Activated CD8-positive, alpha-beta memory T cell treated with anti-CD3 and anti-CD28 coated beads, Interleukin-2, amount 50 U/mL, for 48 hours (primary cell): ENCODE measurements at regions not wholly inside any gene's neighbourhood (a gene's known extent, or its start where the extent isn't known, plus 50 kb on each side); places are given as distances from the start of the nearest gene placed in this dataset.
"Not testable (repeated sequence)": the region's sequence is repeated elsewhere in the genome, so short reads cannot be mapped to it uniquely, and the experiment has no call there.

Experiments
- DNase-seq: peaks from one replicate; pipeline ENCODE4 v3.0.0-alpha.2; 2020

DNA sequence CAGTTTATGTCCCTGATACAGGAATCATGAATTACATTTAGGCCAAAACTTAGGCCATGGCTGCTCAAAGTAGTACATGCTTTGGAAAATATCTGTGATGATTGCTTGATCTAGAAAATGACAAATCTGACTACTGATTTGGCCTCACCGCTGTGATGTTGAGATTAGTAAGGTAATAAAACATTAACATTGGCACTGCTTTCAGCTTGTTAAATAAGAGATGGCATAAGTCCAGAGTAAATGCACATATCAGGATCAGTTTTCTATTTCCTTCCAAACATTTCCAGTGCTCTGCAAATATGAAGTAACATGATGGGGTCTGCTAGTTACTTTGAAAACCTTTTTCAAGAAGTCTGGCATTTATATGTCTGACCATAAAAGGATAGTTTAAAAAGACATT, 687.3 kb upstream of the ACTRT1 start:
- DNase-seq = no peak

DNA sequence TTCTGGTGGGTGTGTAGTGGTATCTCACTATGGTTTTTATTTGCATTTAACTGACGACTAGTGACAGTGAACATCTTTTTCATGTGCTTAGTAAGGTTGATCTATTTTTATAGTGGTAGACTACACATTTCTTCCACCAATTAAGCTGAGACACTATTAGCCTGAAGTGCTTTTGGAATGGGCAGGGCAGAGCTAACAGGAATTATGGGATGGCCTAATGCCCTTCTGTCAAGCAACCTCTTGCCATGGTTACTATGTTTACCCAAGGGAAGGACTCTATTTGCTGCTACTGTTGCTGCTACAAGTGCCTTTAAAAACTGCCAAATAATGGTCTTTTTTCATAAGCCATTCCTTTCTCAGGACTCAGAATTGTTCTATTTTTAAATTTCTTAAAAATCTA, 676.7 kb upstream of the ACTRT1 start:
- DNase-seq = no peak

DNA sequence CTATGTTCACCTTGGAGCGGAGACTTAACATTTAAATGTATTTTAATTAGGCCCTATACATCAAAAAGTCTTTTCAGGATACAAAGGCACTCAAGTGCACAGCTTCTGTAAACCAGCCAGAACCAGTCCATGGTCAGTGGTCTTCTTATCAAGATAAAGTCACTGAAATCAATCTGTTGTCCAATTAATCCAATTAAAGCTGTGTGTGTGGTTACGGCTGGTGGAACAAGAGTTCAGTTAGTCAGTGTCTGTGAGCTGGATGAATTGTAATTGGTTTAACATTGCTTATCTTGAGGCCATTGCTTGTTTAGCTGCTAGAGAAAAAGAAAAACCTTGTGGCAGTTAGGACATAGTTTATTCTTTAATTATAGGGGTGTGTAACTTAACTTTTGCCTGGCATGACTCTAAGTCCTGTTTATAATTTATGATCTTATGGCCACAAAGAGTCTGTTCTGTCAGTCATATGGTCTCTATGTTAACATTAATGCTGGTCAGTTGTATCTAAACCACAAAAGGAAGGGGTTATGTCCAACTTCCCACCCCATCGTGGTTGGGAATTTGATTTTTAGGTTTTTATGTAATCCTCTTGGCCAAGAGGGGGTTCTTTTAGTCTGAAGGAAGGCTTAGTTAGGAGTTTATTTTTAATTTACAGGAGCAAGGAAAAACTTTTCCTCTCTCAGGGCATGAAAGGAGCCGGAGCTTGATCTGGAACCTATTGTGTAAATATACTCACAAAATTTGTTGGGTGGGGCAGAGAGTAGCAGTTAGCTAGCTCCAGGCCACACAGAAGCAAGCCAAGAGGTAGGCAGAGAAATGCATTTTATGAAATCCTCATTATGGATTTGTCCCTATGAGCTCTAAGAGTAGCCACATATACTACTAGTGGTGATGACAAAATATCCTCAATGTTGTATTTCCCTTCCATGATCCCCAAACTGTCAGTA, 665.7 kb upstream of the ACTRT1 start:
- no peak for DNase-seq

DNA sequence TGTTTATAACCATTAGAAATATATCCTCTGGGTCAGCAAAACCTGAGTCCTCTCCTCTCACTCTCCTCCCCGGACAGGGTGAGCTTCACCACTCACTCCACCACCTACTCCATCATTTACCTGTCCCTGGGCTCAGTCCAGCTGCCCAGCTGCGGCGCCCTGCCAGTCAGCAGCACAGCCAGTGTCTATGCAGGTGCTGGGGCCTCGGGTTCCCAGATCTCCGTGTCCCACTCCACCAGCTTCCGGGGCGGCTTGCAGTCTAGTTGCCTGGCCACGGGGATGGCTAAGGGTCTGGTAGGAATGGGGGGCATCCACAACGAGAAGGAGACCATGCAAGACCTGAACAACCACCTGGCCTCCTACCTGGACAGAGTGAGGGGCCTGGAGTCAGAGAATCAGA, 662.2 kb upstream of the ACTRT1 start:
- no peak for DNase-seq

DNA sequence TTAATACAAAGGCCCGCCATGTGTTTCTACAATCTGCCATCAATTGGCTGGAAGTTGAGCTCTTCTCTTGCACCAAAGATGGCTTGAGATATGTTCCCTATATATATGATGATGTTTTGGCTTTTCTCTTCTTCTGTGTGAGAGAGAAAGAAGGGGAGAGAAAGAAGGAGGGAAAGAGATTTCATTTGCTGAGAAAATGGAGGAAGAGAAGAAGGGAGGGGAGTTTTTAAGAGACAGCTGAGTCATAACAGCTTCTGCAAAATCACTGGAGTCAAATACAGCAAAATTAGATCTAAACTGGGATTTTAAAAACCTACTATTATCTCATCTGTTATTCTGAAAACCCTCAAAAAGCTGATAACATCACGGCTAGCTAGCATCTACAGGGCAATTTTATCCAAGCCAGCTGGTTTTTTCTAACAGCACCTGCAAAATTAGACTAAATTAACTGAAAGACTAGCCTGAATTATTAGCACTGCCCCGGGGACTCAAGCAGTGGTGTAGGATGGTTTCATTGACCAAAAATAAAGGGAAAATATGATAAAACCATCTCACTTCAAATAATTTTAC, 647.6 kb upstream of the ACTRT1 start:
- no peak for DNase-seq

DNA sequence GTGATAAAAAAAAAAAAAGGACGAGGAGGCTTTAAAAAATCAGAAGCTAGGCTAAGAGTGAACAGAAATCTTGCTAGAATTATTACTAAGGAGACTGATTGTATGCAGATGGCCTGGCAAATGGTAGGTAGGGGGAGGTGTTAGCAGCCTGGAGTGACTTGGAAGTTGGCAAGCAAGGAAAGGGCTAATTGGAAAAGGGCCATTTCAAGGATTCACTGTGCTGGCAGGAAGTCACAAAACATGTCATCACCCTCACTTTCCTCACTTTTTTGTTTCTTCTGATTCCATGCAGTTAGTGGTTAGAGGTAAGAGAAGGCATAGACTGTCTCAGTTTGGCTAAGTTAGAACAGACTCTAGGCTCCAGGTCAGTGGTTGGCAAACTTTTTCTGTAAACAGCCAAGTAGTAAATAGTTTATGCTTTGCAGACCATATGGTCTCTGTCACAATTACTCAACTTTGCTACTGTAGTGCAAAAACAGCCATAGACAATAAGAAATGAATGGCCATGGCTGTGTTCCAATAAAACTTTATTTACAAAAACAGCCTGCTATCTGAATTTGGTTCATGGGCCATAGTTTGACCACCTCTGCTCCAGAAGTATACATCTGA, 646.5 kb upstream of the ACTRT1 start:
- DNase-seq = no peak

DNA sequence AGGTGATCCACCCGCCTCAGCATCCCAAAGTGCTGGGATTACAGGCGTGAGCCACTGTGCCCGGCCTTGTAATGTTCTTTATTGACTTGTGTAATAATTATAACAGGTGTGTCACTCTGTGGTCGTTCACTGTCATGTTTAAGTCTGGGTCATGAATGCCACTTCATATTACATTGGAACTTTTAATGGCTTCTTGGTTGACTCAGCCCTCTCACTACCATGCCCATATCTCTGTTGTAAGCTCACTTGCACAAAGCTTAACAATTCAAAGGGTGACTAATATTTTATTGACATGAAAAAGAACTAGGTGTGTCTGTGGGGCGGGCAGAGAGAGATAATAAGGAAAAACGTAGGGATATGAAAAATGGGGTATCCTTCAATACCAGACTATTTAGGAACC, 639.7 kb upstream of the ACTRT1 start:
- no peak for DNase-seq

DNA sequence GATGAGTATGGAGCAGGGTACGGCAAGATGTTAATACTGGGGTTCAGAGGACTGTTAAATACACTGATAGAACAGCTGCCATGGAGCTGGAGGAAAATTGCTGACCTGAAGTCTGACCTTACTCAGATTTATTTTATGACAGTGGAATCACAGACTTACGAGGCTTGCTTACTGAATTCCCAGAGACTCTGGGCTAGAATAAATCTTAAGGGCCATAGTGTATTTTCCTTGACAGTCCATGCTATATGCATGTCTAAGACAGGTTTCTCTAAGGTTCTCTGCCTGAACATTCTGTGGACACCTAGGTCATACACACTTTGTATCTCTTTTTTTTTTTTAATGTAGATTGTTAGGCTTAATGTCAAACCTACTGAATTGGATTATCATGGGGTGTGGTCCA, 633.2 kb upstream of the ACTRT1 start:
- DNase-seq = no peak

DNA sequence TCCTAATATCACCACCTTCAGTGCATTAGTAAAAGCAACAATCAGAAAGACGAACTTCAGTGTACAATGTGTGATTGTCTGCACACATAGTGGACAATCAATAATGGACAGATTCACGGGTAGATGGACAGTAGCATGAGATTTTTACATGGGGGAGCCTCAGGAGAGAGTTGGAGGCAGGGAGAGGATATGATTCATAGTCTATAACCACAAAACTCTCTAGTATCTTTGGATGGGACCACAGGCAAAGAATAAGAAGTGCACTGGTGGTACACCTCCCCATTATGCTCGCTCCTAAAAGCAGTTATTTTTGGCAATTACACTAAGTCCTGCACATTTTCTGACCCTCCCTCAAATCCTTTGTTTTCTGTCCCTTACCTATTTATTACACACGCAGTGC, 624.4 kb upstream of the ACTRT1 start:
- no peak for DNase-seq

DNA sequence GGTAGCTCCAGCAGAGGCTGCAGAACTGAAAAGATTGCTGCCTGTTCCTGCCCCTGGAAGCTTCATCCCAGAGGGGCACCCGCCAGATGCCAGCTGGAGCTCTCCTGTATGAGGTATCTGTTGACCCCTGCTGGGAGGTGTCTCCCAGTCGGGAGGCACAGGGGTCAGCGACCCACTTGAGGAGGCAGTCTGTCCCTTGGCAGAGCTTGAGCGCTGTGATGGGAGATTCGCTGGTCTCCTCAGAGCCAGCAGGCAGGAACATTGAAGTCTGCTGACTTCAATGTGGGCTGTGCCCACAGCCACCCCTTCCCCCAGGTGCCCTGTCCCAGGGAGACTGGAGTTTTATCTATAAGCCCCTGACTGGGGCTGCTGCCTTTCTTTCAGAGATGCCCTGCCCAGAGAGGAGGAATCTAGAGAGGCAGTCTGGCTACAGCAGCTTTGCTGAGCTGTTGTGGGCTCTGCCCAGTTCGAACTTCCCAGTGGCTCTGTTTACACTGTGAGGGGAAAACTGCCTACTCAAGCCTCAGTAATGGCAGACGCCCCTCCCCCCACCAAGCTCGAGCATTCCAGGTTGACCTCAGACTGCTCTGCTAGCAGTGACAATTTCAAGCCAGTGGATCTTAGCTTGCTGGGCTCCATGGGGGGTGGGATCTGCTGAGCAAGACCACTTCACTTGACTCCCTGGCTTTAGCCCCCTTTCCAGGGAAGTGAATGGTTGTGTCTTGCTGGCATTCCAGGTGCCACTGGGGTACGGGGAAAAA, 622.3 kb upstream of the ACTRT1 start:
- DNase-seq = not testable (repeated sequence)

DNA sequence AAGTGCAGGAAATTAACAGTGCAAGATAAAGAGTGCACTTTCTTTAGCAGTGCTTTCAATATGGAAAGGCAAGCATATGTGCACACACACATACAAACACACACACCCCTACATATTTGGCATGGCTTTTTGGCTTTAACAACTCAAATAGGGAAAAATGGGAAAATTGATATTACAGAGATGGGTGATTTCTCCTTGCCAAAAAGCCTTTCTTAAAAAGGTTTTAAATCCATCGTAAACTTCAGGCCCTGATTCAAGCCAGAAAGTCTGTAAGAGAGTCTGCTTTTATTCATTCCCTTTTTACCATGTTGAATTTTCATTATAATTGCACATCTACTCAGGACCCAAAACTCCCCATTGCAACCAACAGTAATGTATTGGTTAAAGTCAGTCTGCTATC, 612.0 kb upstream of the ACTRT1 start:
- no peak for DNase-seq

DNA sequence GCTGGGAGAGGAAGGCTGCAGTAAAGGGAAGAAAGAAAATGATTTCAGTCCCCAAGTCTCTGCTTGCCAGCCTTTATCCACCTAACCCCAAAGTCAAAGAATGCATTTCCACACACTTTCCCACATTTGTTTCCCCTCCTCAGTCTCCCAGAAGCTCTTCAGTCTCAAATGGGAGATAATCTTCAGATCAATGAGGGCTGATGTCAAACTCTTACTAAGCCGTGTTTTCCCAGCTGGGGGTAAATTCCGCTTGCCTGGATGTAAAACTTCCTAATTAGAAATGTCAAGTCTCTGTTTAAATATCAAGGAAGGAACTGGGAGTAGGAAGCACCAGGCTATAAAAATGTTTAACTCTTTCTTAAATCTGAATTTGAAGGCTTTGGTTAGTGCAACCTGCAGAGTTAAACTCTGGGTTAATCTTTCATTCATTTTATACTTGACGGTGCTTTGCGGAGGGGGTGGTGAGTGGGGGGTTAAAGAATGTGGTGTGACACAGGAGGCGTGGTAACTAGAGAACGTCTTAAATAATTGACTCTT, 601.4 kb upstream of the ACTRT1 start:
- no peak for DNase-seq

DNA sequence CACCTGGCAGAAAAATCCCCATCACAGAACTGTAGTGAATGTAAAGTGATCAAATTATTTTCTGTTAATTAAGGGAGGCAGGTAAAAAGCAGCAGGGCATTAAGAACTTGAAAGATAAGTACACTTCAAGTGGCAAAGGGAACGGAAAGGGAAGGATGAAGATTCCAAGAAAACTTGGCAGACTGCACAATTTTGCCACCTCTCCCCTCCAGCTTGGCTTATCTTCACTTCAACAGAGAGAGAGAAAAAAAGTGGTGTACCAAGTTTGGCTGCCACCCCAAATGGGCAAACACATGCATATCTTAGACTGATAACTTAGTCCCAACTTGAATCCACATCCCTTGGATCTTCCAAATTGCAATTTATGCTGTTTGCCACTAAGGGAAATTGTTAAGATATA, 598.1 kb upstream of the ACTRT1 start:
- DNase-seq = no peak

DNA sequence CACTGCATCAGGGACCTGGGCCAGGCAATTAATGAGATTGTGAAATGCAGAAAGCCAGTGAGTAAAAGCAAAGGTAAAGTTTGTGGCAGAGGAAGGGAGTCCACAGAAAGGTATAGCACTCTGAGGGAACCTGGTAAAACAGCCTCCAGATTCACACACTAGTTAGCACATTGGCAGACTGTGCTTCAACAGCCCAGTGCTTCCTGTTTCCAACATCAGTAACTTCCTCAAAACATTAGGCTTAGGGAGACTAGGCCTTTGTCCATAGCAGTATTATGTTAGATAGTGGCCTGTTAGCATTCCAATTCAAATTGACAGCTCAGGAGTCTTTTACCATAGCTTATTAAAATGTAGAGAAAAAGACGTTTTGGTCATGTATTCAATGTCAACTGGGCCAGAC, 582.6 kb upstream of the ACTRT1 start:
- no peak for DNase-seq

DNA sequence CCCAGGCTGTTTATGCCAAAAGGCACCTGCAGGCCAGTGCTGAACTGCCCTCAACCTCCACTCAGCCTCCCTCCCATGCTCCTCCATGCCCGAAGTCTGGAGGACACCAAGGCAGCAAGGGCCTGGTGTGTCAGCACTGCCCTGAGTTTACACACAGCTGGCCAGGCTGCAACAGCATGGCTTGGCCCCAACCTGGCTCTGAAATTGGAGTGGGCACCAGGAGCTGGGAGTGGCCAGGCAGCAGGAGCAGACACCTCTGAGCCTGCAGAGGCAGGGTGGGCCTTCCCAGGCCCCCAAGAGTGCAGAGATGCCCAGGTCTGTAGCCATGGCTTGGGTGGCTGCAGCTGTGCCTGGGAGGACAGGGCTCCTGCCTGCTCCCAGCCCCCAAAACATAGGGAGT, 571.2 kb upstream of the ACTRT1 start:
- DNase-seq = no peak

DNA sequence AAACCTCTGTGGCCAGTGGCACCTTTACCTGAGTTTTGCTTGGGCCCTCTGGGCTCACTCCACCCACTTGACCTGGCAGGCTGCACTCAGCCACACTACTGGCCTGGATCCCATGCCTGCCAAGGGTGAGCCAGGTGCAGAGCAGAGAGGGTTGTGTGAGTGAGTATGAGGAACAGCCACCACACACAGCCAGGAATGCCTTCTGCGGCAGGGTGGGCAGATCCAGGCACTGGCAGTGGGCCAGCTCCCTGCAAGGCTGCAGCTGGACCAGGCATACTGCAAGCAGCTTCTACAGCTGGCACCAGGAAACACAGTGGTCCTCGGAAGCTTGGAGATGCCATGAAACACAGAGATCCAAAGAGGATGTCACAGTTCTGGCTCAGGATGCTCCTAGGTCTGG, 570.1 kb upstream of the ACTRT1 start:
- no peak for DNase-seq

DNA sequence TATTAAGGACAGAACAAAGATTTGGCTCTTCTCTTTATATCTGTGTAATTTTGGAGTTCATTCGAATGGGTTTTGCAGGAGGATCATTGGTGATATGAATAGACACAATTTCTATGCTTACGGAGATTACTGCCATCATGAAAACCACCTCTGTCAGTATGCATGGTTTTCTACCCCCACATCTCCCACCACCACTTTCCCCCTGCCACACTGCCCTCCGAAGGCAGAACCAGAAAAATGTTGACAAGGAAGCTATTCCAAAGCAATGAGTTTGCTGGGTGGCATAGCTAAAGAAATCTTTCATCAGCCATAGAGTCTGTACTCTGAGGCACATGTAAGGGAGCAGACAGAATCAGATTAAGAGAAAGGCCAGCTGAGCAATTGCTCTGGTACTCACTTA, 567.3 kb upstream of the ACTRT1 start:
- DNase-seq = no peak

DNA sequence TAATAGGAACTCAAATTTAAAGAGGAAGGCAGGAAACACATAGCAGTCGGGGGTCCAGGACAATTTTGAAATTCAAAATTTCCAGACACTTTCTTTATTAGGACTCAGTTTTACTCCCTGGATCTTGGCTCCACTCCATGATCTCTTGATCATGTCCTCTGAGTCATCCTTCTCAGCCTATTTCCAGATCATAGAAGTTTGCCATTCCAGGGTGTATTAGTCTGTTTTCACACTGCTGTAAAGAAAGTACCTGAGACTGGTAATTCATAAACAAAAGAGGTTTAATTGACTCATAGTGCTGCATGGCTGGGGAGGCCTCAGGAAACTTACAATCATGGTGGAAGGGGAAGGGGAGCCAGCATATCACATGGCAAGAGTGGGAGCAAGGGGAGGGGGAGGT, 564.7 kb upstream of the ACTRT1 start:
- no peak for DNase-seq

DNA sequence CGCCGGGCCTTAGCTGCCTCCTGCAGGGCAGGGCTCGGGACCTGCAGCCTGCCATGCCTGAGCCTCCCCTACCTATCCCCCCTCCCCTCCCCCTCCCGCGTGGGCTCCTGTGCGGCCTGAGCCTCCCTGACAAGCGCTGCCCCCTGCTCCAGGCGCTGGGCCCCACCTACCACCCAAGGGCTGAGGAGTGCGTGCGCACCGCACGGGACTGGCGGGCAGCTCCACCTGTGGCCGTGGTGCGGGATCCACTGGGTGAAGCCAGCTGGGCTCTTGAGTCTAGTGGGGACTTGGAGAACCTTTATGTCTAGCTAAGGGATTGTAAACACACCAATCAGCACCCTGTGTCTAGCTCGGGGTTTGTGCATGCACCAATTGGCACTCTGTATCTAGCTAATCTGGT, 554.6 kb upstream of the ACTRT1 start:
- not testable (repeated sequence) for DNase-seq

DNA sequence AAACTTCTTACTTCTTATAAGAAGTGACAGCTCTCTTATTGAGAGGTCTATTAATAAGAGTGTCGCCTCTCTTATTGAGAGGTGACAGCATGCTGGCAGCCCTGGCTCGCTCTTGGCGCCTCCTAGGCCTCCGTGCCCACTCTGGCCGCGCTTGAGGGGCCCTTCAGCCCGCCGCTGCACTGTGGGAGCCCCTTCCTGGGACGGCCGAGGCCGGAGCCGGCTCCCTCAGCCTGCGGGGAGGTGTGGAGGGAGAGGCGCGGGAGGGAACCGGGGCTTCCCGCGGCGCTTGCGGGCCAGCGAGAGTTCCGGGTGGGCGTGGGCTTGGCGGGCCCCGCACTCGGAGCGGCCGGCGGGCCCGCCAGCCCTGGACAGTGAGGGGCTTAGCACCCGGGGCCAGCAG, 554.2 kb upstream of the ACTRT1 start:
- DNase-seq = not testable (repeated sequence)

DNA sequence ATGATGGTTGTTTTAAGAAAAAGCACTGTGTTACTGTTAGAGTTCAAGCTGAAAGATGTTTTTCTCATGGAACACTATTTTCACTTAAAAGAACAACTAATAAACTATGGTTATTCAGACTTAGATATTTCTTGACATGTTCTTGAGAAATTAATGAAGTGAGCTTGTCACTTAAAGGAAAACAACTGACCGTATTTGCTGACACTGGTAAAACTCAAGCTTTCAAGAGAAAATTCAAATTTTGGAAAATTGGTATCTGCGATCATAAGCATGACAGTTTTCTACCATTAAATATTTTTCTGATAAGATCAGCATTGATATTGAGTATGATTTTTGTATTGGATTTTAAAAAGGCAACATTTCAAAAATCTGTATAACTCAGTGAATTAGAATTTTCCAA, 549.5 kb upstream of the ACTRT1 start:
- DNase-seq = no peak

DNA sequence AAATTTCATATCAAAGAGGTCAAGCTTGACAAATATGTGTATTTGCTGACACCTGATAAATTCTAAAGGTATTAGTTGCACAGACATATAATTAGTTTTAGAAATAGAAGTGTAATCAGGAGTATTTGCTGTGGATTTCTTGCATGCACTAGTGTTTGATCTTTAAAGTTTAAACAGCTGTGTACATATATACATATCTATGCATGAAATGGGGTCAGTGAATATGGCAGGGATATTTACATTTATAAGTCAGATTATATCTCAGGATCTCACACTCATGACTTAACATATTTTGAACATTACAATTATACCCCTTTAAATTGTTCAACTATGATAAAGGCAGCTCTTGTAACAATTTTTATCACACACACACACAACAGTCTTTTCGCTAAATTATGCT, 547.4 kb upstream of the ACTRT1 start:
- DNase-seq = no peak

DNA sequence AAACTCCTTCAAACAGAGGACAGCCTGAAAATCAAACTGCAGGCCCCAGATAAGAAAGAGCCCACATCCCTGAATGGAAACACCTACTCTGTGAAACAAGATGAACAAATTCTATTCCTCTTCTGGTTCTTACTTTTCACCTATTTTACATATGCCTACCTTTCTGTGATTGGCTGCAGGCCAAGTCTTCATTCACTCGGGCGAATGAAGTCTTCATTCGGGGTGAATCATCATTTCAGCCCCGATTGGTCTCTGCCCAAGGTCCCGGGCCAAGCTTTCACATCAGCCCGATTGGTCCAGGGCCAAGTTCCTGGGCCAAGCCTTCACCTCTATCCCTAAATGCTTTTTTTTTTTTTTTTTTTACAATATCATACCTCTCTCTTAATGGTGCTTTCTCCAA, 529.8 kb upstream of the ACTRT1 start:
- no peak for DNase-seq
